Caco-2 (cell line): ENCODE measurements at regions not wholly inside any gene's neighbourhood (a gene's known extent, or its start where the extent isn't known, plus 50 kb on each side); places are given as distances from the start of the nearest gene placed in this dataset.

Source experiments
- BruUV-seq: library from RNA; stranded (reverse); fragments of 400-500 nt; replicated peaks from 2 replicates; lab custom pipeline; 2021; lab: Mats Ljungman, UMichigan
- CTCF ChIA-PET: fragments of 300-600 bp; sonication (Branson Sonifier 250); formaldehyde crosslinking; loops from one replicate; lab custom pipeline; 2022; ENCODE audit warnings: antibody characterized with exemption; lab: Charles Lee
- POLR2A ChIA-PET: fragments of 300-600 bp; sonication (Branson Sonifier 250); formaldehyde crosslinking; loops from one replicate; lab custom pipeline; 2022; ENCODE audit warnings: antibody characterized with exemption; lab: Charles Lee
- DNase-seq, 2 experiments: peaks; one replicate each; pipeline versions ENCODE4 v3.0.0 to v3.0.0-alpha.2; 2020 to 2022
- H3K27me3 ChIP-seq: replicated peaks from 2 replicates; pipeline ENCODE4 v1.6.0; 2011; ENCODE audit warnings: low read length; ENCODE audit not compliant: control insufficient read depth, insufficient read depth
- H3K36me3 ChIP-seq: 2 replicates; pipeline ENCODE4 v1.5.1; 2011; ENCODE audit warnings: low read length; ENCODE audit not compliant: control insufficient read depth, insufficient read depth
- H3K4me1 ChIP-seq: fragments of 250-450 bp; sonication (Bioruptor Pico); 2 replicates; pipeline ENCODE4 v1.5.1; 2020; ENCODE audit warnings: mild to moderate bottlenecking
- H3K4me3 ChIP-seq: 2 replicates; pipeline ENCODE4 v1.5.1; 2011; ENCODE audit warnings: low read depth, mild to moderate bottlenecking, control low read depth, low read length
- H3K9me3 ChIP-seq: fragments of 250-450 bp; sonication (Bioruptor Pico); 2 replicates; pipeline ENCODE4 v1.5.1; 2020; ENCODE audit warnings: mild to moderate bottlenecking, moderate library complexity
- H3K27ac Mint-ChIP-seq: one replicate; pipeline ENCODE4 v1.8.0; 2022; ENCODE audit warnings: mixed read lengths; ENCODE audit not compliant: unreplicated experiment
- H3K27me3 Mint-ChIP-seq: one replicate; pipeline ENCODE4 v1.8.0; 2022; ENCODE audit warnings: mixed read lengths; ENCODE audit not compliant: insufficient read depth, unreplicated experiment
- H3K36me3 Mint-ChIP-seq: one replicate; pipeline ENCODE4 v1.8.0; 2022; ENCODE audit warnings: mild to moderate bottlenecking, mixed read lengths; ENCODE audit not compliant: insufficient read depth, unreplicated experiment
- H3K4me1 Mint-ChIP-seq: one replicate; pipeline ENCODE4 v1.8.0; 2022; ENCODE audit warnings: low read depth, mixed read lengths; ENCODE audit not compliant: unreplicated experiment
- H3K4me3 Mint-ChIP-seq: one replicate; pipeline ENCODE4 v1.8.0; 2022; ENCODE audit warnings: mild to moderate bottlenecking, moderate library complexity, mixed read lengths; ENCODE audit not compliant: unreplicated experiment
- H3K9me3 Mint-ChIP-seq: one replicate; pipeline ENCODE4 v1.8.0; 2022; ENCODE audit warnings: mixed read lengths; ENCODE audit not compliant: unreplicated experiment
- intact Hi-C: fragments of 100-400 bp; cut with micrococcal nuclease; formaldehyde crosslinking; loops from one replicate; pipeline ENCODE4 v1.10.0; 2022; ENCODE audit not compliant: unreplicated experiment
- TF ChIP-seq, protein P1 (sequence below), 2 experiments: fragments of 200-600 bp in 1 of 2; IDR thresholded peaks; 1 replicate in 1 of 2; 2 replicates in 1 of 2; pipeline versions ENCODE4 v1.5.1 to v1.8.0; 2011 to 2022; ENCODE audit warnings: antibody characterized with exemption in 1 of 2, control low read depth in 1 of 2, inconsistent platforms in 1 of 2, low read depth in 1 of 2, low read length in 1 of 2, mild to moderate bottlenecking in 1 of 2, moderate library complexity in 1 of 2; ENCODE audit not compliant: insufficient read depth in 1 of 2, severe bottlenecking in 1 of 2, unreplicated experiment in 1 of 2

DNA sequence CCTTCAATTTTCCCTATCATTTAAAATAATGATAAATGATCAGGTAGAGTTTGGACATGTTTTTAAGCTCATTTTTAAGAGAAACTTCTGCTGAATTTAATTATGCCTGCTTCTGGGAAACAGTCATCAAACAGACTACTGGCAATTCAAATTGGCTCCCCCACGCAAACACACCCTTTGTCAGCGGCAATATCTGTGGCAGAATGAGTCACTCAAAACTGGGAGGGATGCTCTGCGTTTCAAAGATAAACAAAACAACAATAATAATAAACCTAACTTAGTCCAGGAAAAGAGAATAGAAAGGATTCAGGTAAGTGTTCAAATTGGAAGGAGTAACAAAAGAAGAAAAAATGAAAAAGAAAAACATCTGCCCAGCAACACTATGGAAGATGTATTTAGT is 108.1 kb upstream of the ERCC4 start:
- no TSS peak for BruUV-seq
- POLR2A ChIA-PET = no interaction called here

DNA sequence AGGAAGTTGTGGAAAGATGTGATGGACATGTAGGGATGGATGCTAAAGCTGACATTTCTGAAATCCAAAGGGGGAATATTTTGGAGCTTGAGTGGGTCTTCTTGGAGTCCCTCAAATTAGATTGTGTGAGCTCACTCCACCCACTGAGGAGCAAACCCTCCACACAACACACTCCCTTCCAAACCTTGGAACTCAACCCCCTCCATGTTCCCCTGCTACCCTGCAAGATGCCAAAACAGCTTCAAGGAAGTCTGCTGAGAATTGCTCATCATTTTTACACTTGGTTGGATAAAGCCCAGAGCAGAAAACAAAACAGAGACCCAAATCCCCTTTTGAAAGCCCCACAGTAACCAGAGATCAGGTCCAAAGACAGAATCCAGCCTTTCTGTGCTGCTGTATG is 103.3 kb upstream of the ERCC4 start:
- H3K36me3 ChIP-seq = no peaks in the 10 kb centered on the region
- Mint-ChIP-seq H3K27me3 (peaks cover 17% of the 10 kb centered on the region), H3K36me3 (no peaks in the 10 kb centered on the region), H3K27ac (no peak overlapping the region), H3K9me3 (no peaks in the 10 kb centered on the region), H3K4me1 (no peaks in the 10 kb centered on the region), H3K4me3 (no peak overlapping the region)
- H3K4me3 ChIP-seq = no peak overlapping the region
- no TSS peak for BruUV-seq
- ChIA-PET CTCF (no interaction called here), POLR2A (no interaction called here)
- DNase-seq = no peak
- intact Hi-C loops = no loop called here
- TF ChIP-seq, protein P1, sequence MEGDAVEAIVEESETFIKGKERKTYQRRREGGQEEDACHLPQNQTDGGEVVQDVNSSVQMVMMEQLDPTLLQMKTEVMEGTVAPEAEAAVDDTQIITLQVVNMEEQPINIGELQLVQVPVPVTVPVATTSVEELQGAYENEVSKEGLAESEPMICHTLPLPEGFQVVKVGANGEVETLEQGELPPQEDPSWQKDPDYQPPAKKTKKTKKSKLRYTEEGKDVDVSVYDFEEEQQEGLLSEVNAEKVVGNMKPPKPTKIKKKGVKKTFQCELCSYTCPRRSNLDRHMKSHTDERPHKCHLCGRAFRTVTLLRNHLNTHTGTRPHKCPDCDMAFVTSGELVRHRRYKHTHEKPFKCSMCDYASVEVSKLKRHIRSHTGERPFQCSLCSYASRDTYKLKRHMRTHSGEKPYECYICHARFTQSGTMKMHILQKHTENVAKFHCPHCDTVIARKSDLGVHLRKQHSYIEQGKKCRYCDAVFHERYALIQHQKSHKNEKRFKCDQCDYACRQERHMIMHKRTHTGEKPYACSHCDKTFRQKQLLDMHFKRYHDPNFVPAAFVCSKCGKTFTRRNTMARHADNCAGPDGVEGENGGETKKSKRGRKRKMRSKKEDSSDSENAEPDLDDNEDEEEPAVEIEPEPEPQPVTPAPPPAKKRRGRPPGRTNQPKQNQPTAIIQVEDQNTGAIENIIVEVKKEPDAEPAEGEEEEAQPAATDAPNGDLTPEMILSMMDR (IDR thresholded peaks at IDR 0.05; ENCODE audit: insufficient read depth in 1 of 2, low read depth in 1 of 2, low read length in 1 of 2, severe bottlenecking in 1 of 2, unreplicated experiment in 1 of 2) = no peak
- H3K9me3 ChIP-seq = no peaks in the 10 kb centered on the region
- H3K27me3 ChIP-seq = no peaks in the 10 kb centered on the region
- H3K4me1 ChIP-seq = no peaks in the 10 kb centered on the region

More for the DNA sequence above, 108.1 kb upstream of the ERCC4 start:
- no peaks in the 10 kb centered on the region for H3K4me1 ChIP-seq
- H3K4me3 ChIP-seq = no peak overlapping the region
- H3K9me3 ChIP-seq = no peaks in the 10 kb centered on the region
- TF ChIP-seq, protein P1 (IDR thresholded peaks at IDR 0.05; ENCODE audit: insufficient read depth in 1 of 2, low read depth in 1 of 2, low read length in 1 of 2, severe bottlenecking in 1 of 2, unreplicated experiment in 1 of 2) = no peak
- no peaks in the 10 kb centered on the region for H3K36me3 ChIP-seq
- CTCF ChIA-PET = no interaction called here
- intact Hi-C loops = no loop called here
- H3K27me3 Mint-ChIP-seq = peaks cover 14% of the 10 kb centered on the region
- H3K4me1 Mint-ChIP-seq = no peaks in the 10 kb centered on the region
- DNase-seq = no peak
- H3K36me3 Mint-ChIP-seq = no peaks in the 10 kb centered on the region
- H3K27me3 ChIP-seq = no peaks in the 10 kb centered on the region; the same call in 1 of the 2 replicates
- no peak overlapping the region for H3K27ac Mint-ChIP-seq
- H3K4me3 Mint-ChIP-seq = no peak overlapping the region
- H3K9me3 Mint-ChIP-seq = no peaks in the 10 kb centered on the region

DNA sequence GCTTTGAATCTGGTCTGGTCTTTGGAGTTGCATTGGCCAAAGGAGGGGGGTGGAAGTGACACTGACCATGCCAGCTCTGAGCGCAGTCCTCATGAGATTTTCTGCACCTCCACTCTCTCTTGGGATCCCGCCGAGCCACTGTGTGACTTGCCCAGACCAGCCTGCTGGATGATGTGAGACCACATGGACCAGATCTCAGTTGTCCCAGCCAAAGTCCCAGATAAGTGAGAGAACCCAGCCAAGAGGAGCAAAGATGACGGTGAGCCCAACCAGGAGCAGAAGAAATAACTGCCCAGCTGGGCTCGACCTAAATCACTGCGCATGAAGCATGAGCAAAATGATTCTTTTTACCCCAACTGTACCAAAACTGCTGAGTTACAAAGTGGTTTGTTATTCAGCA is 96.5 kb upstream of the ERCC4 start:
- intact Hi-C loops = no loop called here
- DNase-seq = no peak
- TF ChIP-seq, protein P1 (IDR thresholded peaks at IDR 0.05; ENCODE audit: insufficient read depth in 1 of 2, low read depth in 1 of 2, low read length in 1 of 2, severe bottlenecking in 1 of 2, unreplicated experiment in 1 of 2) = no peak
- Histone ChIP-seq H3K4me3 (no peak overlapping the region), H3K27me3 (no peaks in the 10 kb centered on the region), H3K36me3 (no peaks in the 10 kb centered on the region), H3K4me1 (no peaks in the 10 kb centered on the region), H3K9me3 (no peaks in the 10 kb centered on the region)
- Mint-ChIP-seq H3K36me3 (no peaks in the 10 kb centered on the region), H3K27me3 (peaks cover 23% of the 10 kb centered on the region), H3K4me1 (no peaks in the 10 kb centered on the region), H3K9me3 (no peaks in the 10 kb centered on the region), H3K27ac (no peak overlapping the region), H3K4me3 (no peak overlapping the region)
- CTCF ChIA-PET = no interaction called here
- no TSS peak for BruUV-seq
- POLR2A ChIA-PET = no interaction called here
